HG03175 (cell line): ENCODE measurements at regions not wholly inside any gene's neighbourhood (a gene's known extent, or its start where the extent isn't known, plus 50 kb on each side); places are given as distances from the start of the nearest gene placed in this dataset.
"Not testable (repeated sequence)": the region's sequence is repeated elsewhere in the genome, so short reads cannot be mapped to it uniquely, and the experiment has no call there.

Experiments used
- ATAC-seq: cut with Tn5 transposase; IDR thresholded peaks from one replicate; pipeline ENCODE4 v1.9.1; 2021; ENCODE audit warnings: mild to moderate bottlenecking, moderate library complexity; ENCODE audit not compliant: unreplicated experiment

DNA sequence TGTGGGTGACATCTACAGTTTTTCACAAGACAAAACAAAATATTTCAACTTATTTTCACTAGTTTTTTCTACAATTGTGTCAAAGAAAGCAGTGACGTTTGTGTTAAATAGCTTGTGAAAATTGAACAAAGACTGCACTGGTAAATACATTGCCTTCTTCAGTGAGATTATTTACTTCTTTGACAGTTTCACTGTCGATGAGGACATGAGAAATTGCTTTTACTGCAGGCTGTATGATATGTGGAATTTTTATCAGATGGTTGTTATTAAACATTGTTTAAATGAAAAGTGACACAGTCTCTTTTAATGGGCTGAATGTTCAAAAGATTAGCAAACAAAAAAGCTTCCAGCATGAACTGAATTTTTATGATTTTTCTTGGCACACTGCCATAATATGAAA, 773.9 kb upstream of the CADM2 start:
- no peak for ATAC-seq

DNA sequence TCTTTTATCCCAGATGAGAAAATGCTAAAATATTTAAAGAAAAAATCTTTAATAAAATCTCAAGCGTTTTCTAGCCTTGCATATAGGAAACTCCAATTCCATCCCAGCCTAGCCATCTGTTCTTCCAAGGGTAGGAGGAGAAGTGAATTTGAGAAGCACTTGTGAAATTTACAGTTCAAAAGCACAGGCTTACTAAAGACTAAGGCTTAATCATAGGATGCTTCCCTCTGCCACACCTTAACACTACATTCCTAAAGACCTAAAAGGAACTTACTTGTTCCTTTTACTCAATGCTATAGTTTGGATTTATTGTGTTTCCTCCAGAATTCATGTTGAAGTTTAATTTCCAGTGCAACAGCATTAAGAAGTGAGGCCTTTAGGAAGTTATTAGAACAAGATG, 764.8 kb upstream of the CADM2 start:
- ATAC-seq, result no peak

DNA sequence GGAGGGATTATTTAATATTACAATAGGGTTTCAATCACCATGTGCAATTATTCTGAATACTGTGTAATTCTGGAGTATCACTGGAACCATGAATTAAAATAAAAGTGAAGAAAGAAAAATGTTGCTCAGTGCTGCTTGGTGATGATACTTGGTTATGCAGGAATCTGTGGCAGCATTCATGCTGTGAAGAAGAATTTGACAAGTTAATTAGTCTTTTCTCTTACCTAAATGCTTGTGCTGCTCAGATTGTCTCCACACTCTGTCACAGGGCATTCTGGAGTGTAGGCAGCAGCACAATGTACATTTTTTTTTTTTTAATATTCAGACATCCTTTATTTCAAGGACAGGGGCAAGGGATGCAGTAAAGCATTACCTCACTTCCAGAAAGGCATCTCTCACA, 749.3 kb upstream of the CADM2 start:
- ATAC-seq, result no peak

DNA sequence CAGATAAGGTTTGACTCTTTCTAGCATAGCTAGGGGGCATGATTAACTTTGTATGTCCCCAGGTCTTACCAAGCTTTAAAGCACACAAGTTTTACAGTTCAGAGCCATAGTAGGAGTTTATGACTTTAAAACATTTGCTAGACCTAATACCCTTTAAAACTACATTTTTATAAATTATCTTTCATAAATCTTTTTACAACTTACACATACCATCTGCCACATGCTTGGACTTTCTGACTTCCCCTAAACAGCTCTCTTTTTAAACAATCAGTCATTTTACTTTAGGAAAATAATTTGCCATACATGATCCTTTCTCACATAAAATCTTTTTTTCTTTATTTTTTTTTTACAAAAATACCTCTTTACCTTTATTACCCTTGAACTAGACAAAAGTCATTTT, 735.3 kb upstream of the CADM2 start:
- no peak for ATAC-seq

DNA sequence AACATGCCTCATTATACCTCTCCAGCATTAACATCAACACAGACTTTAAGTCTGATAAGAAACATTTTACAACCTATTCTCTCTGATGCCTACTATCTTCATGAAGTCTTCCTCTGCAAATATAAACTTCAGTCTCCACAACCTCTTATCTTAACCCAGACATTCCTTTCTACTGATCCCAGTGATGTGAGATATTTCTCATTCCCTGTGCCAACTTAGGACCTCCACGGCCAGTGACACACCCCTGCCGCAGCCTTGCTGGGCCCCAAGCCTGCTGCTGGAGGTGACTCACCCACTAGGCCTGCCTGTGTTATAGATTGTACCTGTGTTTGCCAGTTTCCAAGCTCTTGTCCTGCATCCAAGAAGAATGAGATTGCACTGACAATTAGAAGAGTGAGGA, 734.5 kb upstream of the CADM2 start:
- ATAC-seq, result no peak

DNA sequence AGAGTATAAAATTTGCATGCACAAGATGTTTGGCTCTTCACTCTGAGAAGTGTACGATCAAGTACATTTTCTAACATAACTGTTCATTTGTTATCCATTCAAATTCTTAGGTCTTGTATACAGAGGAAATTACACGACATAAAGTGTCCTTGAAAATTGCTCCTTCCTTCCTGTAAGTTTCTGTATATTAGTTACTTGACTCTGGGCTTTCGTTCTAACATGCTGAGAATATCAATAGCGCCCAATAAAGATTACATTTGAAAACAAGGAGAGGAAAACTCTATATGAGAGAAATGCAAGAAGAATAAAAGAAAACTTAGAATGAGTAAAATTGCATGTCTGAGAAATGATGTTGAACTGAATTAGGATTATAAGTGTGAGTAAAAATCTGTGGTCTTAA, 722.5 kb upstream of the CADM2 start:
- no peak for ATAC-seq

DNA sequence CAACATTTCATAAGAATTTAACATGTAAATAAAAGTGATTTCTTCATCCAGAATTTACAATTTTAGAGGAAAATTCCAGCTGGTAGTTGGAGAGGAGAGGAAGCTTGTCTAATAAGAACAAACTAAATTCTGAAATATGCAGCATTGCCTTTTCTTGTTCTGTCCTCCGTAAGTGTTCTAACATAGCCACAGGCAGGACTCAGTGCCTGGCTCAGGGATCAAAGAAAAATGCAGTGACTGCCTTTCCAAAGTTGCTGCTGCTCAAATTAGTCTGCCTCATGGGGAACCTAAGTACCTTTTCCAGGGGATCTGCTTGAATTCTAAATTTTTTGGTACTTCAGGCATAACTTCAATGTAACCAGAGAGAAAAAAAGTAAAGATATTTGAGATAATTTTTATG, 713.0 kb upstream of the CADM2 start:
- no peak for ATAC-seq

DNA sequence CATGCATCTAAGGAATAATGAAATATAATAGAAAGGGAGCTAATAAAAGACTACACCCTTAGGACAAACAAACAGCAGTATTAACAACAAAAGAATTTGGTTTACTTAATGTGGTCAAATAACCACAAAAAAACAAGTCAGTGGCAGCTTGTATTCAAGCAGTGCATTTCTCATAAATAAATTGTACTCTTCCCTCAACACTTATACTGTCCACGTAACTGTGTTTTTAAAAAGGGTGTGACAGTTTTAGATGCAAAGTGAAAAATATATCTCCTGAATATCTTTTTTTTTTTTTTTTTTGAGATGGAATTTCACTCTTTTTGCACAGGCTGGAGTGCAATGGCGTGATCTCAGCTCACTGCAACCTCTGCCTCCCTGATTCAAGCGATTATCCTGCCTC, 698.2 kb upstream of the CADM2 start:
- ATAC-seq, result no peak

DNA sequence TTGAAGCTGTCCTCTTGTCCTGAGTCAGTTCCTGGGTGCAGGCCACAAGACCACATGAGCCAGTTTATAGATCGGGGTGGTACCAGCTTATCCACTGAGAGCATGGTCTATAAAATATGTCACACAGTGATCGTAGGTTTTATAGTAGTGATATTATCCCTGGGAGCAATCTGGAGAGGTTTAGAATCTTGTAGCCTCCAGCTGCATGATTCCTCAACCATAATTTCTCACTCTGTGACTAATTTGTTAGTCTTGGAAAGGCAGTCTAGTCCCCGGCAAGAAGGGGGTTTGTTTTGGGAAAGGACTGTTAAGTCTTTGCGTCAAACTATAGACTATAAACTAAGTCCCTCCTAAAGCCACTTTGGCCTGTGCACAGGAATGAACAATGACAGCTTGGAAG, 693.0 kb upstream of the CADM2 start:
- no peak for ATAC-seq

DNA sequence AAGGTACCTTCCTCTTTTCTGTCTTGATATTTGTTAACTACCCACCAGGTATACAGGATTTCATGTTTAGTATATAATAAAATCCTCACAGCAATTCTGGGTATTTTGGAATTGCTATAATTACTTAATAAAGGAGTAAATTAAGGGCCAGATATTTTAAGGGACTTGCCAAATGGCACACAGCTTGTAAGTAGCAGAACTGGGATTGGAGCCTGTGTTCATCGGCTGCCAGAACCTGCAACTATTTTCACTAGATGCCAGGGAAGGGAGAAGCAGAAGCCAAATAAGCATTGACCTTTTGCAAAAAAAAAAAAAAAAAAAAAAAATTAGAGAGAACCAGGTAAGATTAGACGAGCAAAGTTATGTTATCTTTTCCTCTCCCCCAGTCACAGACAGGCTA, 683.3 kb upstream of the CADM2 start:
- ATAC-seq, result no peak

DNA sequence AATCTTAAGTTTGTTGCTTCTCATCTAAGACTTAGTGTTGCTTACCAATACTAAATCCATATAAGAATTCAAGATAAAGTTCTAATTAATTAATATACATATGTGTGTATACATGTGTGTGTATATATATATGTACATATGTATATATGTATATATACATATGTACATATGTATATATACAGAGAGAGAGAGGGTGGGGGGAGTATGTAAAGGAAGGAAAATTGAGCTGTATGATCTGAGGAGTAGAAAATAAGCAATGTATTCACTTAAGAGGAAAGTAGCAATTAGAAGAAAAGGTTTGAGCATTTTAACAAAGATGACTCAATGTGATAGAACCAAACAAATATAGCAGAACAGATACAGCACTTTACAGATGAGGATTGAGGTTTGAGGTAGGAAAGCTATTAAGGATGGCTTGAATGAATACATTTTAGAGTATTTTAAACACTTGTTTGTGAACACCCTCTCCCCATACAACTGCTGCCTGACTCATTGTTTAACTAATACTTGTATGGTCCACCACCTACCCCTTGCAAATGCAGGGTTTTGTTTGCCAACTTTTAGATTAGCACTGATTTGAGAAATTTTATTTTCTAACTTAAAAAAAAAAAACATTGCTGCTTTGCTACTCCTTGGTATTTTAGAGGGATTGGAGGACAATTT, 681.1 kb upstream of the CADM2 start:
- ATAC-seq, result no peak

DNA sequence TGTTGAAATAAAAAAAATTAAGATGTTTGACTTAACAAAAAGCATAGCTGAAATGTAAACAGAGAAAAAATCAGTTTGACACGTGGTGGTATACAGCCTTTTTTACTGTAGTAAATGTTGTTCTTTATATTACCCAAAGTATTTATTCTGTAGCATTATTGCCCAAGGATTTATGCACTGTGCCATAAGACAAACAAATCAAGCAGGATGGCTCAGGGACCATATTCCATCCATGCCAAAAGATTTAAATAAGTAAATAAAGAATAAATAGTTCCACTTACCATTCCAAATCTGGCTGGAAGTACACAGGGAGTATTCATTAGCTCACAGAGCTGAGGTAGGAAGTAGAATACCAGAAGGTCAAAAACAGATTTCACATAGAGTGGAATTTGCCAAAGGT, 666.7 kb upstream of the CADM2 start:
- ATAC-seq, result no peak

DNA sequence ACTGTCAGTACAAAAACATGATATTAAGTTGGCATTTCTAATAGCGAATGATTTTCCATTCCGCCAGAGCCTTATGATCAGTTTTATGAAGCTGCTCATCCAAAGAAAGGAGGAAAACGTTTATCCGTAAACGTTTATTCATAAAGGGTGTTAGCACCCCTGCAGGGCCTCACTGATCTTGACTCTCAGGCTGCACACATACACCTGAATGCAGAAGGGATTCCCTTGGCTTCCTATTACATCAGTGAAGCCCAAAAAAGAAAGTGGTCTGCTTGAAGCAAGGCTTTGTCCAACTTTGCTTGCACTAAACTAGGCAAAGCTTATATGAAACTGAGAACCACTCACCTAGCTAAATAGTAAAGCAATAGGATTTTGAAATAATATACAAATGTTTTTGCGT, 659.5 kb upstream of the CADM2 start:
- no peak for ATAC-seq

DNA sequence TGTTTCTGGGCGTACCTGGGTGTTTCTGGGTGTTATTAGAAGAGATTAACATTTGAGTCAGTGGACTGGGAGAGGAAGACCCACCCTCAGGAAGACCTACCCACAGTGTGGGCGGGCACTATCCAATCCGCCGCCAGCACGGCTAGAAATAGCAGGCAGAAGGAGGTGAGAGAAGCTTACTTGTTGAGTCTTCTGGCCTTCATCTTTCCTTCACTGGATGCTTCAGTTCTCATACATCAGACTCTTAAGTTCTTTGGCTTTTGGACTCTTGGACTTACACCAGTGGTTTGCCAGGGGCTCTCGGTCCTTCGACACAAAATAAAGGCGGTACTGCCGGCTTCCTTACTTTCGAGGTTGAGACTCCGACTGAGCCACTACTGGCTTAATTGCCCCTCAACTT, 654.6 kb upstream of the CADM2 start:
- no peak for ATAC-seq

DNA sequence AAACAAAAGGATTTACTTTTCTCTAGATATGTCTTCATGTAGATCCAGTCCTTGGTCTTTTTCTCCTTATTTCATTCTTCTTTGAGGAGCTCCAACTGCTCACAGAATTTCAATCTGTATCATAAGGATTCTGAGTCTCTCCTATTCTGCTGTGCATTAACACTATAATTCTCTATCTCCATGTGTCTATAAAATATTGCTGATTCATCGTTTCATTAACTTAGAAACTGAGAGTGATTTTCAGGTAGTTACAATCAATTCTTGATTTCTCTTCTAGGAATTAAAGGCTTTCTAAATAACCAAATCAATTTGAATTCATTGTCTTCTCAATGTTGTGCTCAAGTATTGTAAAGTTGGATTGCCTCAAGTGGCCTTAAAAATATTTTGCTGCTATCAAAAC, 651.5 kb upstream of the CADM2 start:
- no peak for ATAC-seq

DNA sequence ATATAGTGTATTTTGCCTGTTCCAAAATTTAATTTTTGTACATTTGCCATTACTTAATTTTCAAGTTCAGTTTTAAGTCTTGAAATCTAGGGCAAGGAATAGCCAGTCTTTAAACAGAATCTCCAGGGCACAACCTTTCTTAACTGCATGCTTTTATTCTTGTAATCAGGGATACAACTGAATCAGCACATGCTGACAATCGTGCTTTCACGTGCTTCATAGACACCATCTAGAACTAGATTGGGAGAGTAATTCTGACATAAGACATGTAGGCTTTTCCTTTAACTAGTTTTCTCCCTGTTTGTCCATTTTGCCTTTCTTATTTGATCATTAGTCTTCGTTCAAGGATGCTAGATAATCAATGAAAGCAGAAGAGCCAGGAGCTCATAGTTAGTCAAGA, 650.4 kb upstream of the CADM2 start:
- ATAC-seq, result no peak

DNA sequence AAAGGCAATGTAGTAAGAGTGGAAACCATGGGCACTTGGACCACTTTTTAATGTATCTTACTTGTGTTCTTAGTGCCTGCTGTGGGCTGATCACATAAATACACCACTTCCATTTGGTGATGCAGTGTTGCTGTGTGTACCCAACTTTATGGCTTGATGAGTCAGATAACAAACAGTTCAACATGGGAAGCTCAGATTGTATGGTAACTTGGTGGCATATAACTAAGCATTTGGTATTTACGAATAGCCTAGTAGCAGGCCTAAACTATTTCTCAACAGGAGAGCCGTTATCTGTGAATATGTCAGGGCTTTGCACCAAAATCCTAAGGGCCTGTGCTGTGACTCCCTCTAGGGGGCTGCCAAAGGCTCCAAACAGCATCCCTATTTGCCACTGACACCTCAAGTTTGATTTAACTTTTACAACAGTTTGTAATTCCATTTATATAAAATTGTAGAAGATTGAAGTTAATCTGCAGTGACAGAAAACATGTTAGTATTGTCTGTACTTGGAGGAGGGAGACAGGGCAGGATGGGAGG, 640.4 kb upstream of the CADM2 start:
- no peak for ATAC-seq

DNA sequence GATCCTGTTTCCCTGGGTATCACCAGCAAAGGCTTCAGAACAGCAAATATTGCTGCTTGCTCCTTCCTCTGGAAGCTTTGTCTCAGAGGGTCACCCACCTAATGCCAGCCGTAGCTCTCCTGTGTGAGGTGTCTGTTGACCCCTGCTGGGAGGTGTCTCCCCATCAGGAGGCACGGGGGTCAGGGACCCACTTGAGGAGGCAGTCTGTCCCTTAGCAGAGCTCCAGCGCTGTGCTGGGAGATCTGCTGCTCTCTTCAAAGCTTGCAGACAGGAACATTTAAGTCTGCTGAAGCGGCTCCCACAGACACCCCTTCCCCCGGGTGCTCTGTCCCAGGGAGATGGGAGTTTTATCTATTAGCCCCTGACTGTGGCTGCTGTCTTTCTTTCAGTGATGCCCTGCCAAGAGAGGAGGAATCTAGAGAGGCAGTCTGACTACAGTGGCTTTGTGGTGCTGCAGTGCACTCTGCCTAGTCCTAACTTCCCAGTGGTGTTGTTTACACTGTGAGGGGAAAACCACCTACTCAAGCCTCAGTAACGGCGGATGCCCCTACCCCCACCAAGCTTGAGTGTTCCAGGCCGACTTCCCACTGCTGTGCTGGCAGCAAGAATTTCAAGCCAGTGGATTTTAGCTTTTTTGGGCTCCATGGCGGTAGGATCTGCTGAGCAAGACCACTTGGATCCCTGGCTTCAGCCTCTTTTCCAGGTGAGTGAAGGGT, 593.1 kb upstream of the CADM2 start:
- ATAC-seq, result not testable (repeated sequence)
